VCaP (cell line): ENCODE measurements at regions not wholly inside any gene's neighbourhood (a gene's known extent, or its start where the extent isn't known, plus 50 kb on each side); places are given as distances from the start of the nearest gene placed in this dataset.
A peak's percentile ranks its signal among the peaks of the same experiment; 100 is the strongest.

Source experiments
- H3K27ac ChIP-seq: fragments of 450-650 bp; 2 replicates; pipeline ENCODE4 v1.5.1; 2017
- TF ChIP-seq, protein P1 (sequence below): fragments of 450-650 bp; conservative IDR thresholded peaks from 2 replicates; pipeline ENCODE4 v1.5.1; 2017; ENCODE audit warnings: mild to moderate bottlenecking, moderate library complexity

DNA sequence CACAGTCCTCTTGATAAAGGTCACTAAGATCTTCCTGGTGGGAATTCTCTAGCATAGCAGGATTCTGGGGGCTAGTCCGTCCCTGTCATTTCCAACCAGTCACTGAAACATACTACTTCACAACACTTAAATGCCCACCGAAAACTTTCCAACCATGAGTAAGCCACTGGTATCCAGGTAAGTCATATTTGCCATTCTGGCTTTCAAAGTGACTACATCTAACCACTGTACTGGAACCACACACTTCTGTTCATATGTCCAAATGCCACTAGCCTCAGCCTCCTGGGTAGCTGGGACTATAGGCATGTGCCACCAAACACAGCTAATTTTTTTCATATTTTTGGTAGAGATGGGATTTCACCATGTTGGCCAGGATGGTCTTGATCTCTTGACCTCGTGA lies 64.3 kb upstream of the VANGL1 start:
- no peak overlapping the region for H3K27ac ChIP-seq
- TF ChIP-seq, protein P1, sequence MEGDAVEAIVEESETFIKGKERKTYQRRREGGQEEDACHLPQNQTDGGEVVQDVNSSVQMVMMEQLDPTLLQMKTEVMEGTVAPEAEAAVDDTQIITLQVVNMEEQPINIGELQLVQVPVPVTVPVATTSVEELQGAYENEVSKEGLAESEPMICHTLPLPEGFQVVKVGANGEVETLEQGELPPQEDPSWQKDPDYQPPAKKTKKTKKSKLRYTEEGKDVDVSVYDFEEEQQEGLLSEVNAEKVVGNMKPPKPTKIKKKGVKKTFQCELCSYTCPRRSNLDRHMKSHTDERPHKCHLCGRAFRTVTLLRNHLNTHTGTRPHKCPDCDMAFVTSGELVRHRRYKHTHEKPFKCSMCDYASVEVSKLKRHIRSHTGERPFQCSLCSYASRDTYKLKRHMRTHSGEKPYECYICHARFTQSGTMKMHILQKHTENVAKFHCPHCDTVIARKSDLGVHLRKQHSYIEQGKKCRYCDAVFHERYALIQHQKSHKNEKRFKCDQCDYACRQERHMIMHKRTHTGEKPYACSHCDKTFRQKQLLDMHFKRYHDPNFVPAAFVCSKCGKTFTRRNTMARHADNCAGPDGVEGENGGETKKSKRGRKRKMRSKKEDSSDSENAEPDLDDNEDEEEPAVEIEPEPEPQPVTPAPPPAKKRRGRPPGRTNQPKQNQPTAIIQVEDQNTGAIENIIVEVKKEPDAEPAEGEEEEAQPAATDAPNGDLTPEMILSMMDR = no peak

DNA sequence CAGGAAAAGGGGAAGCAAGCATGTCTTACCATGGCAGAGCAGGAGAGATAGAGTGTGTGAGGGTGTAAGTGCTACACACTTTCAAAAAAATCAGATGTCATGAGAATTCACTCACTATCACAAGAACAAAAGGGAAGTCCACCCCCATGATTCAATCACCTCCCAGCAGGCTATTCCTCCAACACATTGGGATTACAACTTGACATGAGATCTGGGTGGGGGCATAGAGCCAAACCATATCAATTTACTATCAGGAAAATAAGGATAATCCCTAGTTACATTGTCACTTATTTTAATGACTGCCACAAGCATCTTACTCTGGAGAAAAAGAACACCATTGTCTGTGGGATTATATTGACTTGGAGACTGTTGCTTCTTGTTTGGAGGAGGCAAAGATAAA lies 66.1 kb upstream of the VANGL1 start:
- TF ChIP-seq, protein P1 = no peak
- H3K27ac ChIP-seq = no peak overlapping the region

DNA sequence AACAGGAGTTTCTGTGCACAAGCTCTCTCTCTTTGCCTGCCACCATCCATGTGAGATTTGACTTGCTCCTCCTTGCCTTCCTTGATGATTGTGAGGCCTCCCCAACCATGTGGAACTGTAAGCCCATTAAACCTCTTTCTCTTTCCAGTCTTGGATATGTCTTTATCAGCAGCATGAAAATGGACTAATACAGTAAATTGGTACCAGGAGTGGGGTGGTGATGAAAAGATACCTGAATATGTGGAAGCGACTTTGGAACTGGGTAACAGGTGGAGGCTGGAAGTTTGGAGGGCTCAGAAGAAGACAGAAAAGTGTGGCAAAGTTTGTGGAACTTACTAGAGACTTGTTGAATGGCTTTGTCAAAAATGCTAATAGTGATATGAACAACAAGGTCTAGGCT lies 69.1 kb upstream of the VANGL1 start:
- TF ChIP-seq, protein P1 = no peak
- H3K27ac ChIP-seq = no peak overlapping the region

DNA sequence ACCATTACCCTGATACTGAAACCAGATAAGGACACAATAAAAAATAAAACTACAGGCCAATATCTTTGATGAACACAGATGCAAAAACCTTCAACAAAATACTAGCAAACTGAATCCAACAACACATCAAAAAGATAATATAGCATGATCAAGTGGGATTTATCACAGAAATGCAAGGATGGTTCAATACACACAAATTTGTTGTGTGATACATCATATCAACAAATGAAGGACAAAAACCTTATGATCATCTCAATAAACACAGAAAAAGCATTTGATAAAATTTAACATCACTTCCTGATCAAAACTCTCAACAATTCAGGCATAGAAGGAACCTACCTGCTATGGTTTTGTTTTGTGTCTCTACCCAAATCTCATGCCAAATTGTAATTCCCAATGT lies 74.3 kb upstream of the VANGL1 start:
- no peak overlapping the region for H3K27ac ChIP-seq
- TF ChIP-seq, protein P1 = no peak

DNA sequence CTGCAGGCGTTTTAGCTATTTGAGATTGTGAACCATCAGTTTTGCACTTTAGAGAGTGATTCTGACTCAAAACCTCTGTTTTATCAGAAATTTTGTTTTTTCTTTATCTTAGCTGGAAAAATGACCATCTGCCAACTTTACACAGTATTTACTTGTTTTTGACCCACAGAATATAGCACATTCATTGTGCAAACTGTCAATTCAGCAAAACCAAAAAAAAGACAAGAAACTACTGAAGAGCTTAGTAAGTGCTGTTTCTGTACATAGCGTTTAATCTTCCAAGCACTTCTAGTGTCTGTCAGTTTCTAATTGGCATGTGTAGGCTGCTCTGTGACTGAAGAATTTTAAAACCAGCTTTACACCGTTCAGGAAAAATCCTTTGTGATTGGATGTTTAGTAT lies 76.0 kb upstream of the VANGL1 start:
- TF ChIP-seq, protein P1 = no peak
- peak overlapping the region; percentile 5; the same call in 1 of the 2 replicates for H3K27ac ChIP-seq

DNA sequence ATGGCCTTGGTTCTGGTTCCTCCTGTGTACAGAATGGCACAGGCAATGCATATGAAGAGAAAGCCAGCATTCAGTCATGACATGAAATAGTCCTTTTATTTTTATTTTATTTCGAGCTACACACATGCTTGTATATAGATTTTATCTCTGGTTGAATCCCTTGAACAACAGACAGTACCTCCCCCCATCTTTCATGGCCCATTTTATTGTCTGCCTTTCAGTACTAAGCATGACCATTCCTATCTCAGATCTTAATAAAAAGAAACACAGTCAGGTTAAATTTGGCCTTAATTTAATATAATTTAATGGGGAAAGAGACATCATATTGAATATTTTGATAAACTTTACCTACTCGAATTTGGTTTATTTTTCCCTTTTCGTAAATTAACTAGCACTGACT lies 76.4 kb upstream of the VANGL1 start:
- peak overlapping the region; percentile 5; the same call in 1 of the 2 replicates for H3K27ac ChIP-seq
- TF ChIP-seq, protein P1 = no peak

DNA sequence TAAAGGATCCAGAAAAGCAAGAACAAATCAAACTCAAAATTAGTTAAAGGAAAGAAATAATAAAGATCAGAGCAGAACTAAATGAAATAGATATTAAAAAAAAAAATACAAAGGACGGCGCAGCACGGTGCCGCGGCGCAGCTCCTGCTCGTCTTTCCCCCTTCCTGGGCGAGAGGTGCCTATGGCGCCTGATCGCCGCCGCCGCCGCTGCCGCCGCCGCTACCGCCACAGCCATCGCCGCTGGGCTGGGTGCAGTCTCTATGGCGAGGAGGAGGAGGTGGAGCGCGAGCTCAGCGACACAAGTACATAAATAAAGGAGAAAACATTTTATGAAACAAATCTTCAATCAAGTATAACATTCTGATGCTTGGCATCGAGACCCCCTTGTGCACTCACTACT lies 77.6 kb upstream of the VANGL1 start:
- H3K27ac ChIP-seq = no peak overlapping the region
- TF ChIP-seq, protein P1 = no peak

DNA sequence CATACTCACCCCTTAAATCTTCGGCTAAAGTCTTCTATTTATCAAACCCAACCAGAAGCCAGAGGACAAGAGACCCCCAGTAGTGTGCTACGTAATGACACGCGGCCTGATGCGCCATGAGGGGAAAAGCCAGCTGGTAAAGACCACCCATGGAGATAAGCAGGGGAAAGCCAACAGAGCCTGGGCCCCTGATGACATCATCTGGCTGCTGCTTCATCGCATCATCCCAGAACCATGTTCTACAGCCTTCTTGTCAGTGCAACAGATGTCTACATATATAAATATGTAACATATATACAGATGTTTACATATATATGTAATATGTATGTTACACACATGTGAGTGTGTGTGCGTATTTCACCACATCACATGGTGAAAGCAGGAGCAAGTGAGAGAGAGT lies 81.7 kb upstream of the VANGL1 start:
- no peak overlapping the region for H3K27ac ChIP-seq
- TF ChIP-seq, protein P1 = no peak
